OCI-LY3 (cell line): ENCODE measurements at regions not wholly inside any gene's neighbourhood (a gene's known extent, or its start where the extent isn't known, plus 50 kb on each side); places are given as distances from the start of the nearest gene placed in this dataset.

Experiments used
- H2AFZ ChIP-seq: fragments of 200-600, 300-600 bp; shearing (Covaris generic); 2 replicates; pipeline ENCODE4 v1.6.0; 2014; ENCODE audit warnings: antibody characterized with exemption, low read depth, low read length
- H3K27ac ChIP-seq: fragments of 200-600, 300-600 bp; sonication (generic); 2 replicates; pipeline ENCODE4 v1.5.1; 2014; ENCODE audit warnings: mild to moderate bottlenecking, low read length, moderate library complexity, mixed read lengths
- H3K27me3 ChIP-seq: fragments of 200-600, 300-600 bp; sonication (generic); 2 replicates; pipeline ENCODE4 v1.6.1; 2014; ENCODE audit warnings: low read depth, low read length, mixed read lengths
- H3K36me3 ChIP-seq: fragments of 200-600, 300-600 bp; sonication (generic); replicated peaks from 2 replicates; pipeline ENCODE3; 2014; ENCODE audit warnings: low read depth, low read length, mixed read lengths
- H3K4me1 ChIP-seq: fragments of 300-600, 200-600 bp; sonication (generic); 2 replicates; pipeline ENCODE4 v1.6.1; 2014; ENCODE audit warnings: low read length, mixed read lengths
- H3K4me2 ChIP-seq: fragments of 200-600, 300-600 bp; sonication (generic); 2 replicates; pipeline ENCODE4 v1.6.1; 2014; ENCODE audit warnings: low read length, mixed read lengths
- H3K4me3 ChIP-seq: fragments of 300-600, 200-600 bp; sonication (generic); 2 replicates; pipeline ENCODE4 v1.5.1; 2014; ENCODE audit warnings: antibody characterized with exemption, mild to moderate bottlenecking, low read length, moderate library complexity
- H3K79me2 ChIP-seq: fragments of 300-600, 200-600 bp; shearing (Covaris generic); 2 replicates; pipeline ENCODE4 v1.6.1; 2014; ENCODE audit warnings: mild to moderate bottlenecking, low read length, mixed read lengths
- H3K9ac ChIP-seq: fragments of 300-600, 200-600 bp; shearing (Covaris generic); 2 replicates; pipeline ENCODE4 v1.6.0; 2014; ENCODE audit warnings: mild to moderate bottlenecking, low read length, moderate library complexity
- H3K9me3 ChIP-seq: fragments of 200-600, 300-600 bp; shearing (Covaris generic); 2 replicates; pipeline ENCODE4 v1.6.1; 2014; ENCODE audit warnings: low read length, mixed read lengths; ENCODE audit not compliant: insufficient read depth
- H4K20me1 ChIP-seq: fragments of 200-600, 300-600 bp; sonication (generic); 2 replicates; pipeline ENCODE4 v1.6.1; 2016; ENCODE audit warnings: low read length, mixed read lengths; ENCODE audit not compliant: insufficient read depth
- CTCF ChIP-seq: fragments of 200-600, 300-600 bp; sonication (generic); IDR thresholded peaks from 2 replicates; pipeline ENCODE4 v1.5.1; 2014; ENCODE audit warnings: antibody characterized with exemption, low read length, low read depth
- EZH2phosphoT487 ChIP-seq: fragments of 200-600 bp; shearing (Covaris generic); IDR thresholded peaks from 2 replicates; pipeline ENCODE4 v1.6.1; 2018; ENCODE audit warnings: antibody characterized with exemption, mixed run types, low read depth

DNA sequence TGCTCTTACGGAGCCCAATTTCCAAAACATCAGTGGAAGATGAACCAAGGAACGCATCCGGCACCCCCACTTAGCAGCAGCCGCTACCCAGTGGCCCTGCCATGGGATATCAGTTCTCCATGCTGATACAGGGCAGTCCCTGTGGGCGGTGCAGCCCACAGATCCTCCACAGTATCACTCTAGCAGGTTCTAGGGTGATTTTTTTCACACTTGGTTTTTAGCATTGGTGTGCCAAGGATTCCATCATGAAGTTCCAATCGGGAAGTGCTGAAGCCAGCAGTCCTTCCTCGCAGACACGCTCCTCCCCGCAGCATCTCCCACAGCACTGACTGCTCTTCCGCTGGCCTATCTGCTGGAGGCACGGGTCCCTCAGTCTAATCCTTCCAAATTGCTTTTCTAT is 261.9 kb downstream of the SYK start:
- Histone ChIP-seq H3K36me3 (no peaks in the 10 kb centered on the region), H3K4me2 (no peak overlapping the region), H4K20me1 (no peaks in the 10 kb centered on the region), H3K79me2 (no peaks in the 10 kb centered on the region), H3K4me3 (no peak overlapping the region), H3K9me3 (no peaks in the 10 kb centered on the region), H3K27ac (no peak overlapping the region), H2AFZ (no peak overlapping the region), H3K27me3 (peaks cover 31% of the 10 kb centered on the region), H3K4me1 (no peaks in the 10 kb centered on the region), H3K9ac (no peak overlapping the region)
- TF ChIP-seq CTCF = no peak
- TF ChIP-seq EZH2phosphoT487 = no peak

GRCh38 chr9:91065231-91066041 is 263.8 kb downstream of the SYK start:
- Histone ChIP-seq H3K27ac (no peak overlapping the region), H3K79me2 (no peaks in the 10 kb centered on the region), H2AFZ (no peak overlapping the region)

DNA sequence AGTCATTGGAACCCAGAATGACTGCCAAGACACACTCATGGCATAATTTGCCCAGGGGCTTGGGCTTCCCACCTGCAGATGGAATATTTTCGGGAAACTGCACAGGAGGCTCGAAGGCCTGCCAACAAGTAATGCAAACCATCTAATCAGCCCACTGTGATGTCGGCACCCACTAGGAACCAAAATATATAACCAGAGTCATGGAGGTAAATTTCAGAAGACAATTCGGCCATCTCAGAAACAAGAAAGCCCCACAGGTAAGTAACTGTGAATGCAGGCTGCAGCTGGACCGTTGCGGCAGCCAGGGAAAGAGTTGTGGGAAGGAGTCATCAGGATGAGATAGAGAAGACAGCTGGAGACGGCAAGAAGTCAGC is 264.4 kb downstream of the SYK start:
- no peaks in the 10 kb centered on the region for H3K79me2 ChIP-seq
- no peaks in the 10 kb centered on the region for H4K20me1 ChIP-seq
- H3K27ac ChIP-seq = no peak overlapping the region
- H3K9ac ChIP-seq = no peak overlapping the region
- no peaks in the 10 kb centered on the region for H3K9me3 ChIP-seq
- TF ChIP-seq CTCF = no peak
- no peak for TF ChIP-seq EZH2phosphoT487
- H3K36me3 ChIP-seq = no peaks in the 10 kb centered on the region
- no peak overlapping the region for H3K4me2 ChIP-seq
- no peak overlapping the region for H2AFZ ChIP-seq
- H3K4me3 ChIP-seq = no peak overlapping the region
- no peaks in the 10 kb centered on the region for H3K4me1 ChIP-seq
- H3K27me3 ChIP-seq = peaks cover 14% of the 10 kb centered on the region

More at GRCh38 chr9:91065231-91066041, 263.8 kb downstream of the SYK start:
- no peak overlapping the region for H3K9ac ChIP-seq
- H3K9me3 ChIP-seq = no peaks in the 10 kb centered on the region
- no peaks in the 10 kb centered on the region for H4K20me1 ChIP-seq
- H3K36me3 ChIP-seq = no peaks in the 10 kb centered on the region
- no peak overlapping the region for H3K4me2 ChIP-seq
- H3K27me3 ChIP-seq = peaks cover 20% of the 10 kb centered on the region
- TF ChIP-seq EZH2phosphoT487 (no peak), CTCF (no peak)
- H3K4me1 ChIP-seq = no peaks in the 10 kb centered on the region
- H3K4me3 ChIP-seq = no peak overlapping the region

DNA sequence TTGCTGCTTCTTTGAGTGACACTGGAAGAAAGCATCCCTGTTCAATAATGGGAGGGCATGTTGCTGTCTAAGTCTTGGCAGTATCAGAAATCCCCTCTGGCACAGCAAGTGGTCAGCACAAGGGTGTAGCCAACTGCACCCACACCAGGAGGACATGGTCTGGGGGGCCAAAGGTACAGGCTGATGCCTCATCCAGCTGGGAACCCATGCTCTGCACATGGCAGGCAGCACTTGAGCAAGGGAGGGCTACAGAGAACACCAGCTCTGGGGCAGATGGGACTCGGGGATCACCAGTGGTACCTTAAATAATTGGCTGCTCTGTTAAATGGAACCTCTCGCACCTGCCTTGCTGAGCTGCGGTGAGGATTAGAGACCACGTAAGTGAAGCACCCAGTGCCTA is 265.2 kb downstream of the SYK start:
- no peaks in the 10 kb centered on the region for H4K20me1 ChIP-seq
- H3K9ac ChIP-seq = no peak overlapping the region
- no peak overlapping the region for H3K4me2 ChIP-seq
- H3K27me3 ChIP-seq = peaks cover 6% of the 10 kb centered on the region; the same call in 1 of the 2 replicates
- H3K4me3 ChIP-seq = no peak overlapping the region
- no peak overlapping the region for H3K27ac ChIP-seq
- H2AFZ ChIP-seq = no peak overlapping the region
- H3K4me1 ChIP-seq = no peaks in the 10 kb centered on the region
- H3K79me2 ChIP-seq = no peaks in the 10 kb centered on the region
- no peaks in the 10 kb centered on the region for H3K36me3 ChIP-seq
- TF ChIP-seq CTCF (no peak), EZH2phosphoT487 (no peak)
- no peaks in the 10 kb centered on the region for H3K9me3 ChIP-seq
